ENCODE measurements at regions not wholly inside any gene's neighbourhood (a gene's known extent, or its start where the extent isn't known, plus 50 kb on each side); places are given as distances from the start of the nearest gene placed in this dataset.

DNA sequence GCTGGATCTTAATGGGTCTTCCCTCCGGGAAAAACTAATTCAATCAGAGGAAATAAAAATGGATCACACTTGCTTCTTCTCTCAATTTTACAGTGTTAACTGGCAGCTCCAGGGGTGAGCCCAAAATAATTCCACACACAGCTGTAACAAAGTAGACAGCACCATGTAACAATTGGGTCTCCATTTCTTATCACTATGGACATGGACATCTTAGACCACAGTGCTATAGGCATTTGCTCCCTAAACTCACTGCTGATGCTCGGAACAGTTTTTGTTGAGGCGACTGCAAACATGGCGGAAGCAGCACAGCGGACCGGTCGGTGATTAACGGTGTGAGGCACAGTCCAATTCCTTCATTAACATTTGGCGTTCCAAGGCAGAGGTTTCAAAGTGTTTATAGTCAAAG lies 144.7 kb upstream of the NCK2 start:
- Mint-ChIP-seq H3K4me1 (ENCODE audit: low read depth) (no peaks in the 10 kb centered on the region), H3K4me3 (no peak overlapping the region), H3K27ac (no peak overlapping the region), H3K9me3 (no peaks in the 10 kb centered on the region), H3K27me3 (no peaks in the 10 kb centered on the region), H3K36me3 (ENCODE audit: low read depth) (no peaks in the 10 kb centered on the region)
- intact Hi-C loops (cut with micrococcal nuclease), result no loop called here

DNA sequence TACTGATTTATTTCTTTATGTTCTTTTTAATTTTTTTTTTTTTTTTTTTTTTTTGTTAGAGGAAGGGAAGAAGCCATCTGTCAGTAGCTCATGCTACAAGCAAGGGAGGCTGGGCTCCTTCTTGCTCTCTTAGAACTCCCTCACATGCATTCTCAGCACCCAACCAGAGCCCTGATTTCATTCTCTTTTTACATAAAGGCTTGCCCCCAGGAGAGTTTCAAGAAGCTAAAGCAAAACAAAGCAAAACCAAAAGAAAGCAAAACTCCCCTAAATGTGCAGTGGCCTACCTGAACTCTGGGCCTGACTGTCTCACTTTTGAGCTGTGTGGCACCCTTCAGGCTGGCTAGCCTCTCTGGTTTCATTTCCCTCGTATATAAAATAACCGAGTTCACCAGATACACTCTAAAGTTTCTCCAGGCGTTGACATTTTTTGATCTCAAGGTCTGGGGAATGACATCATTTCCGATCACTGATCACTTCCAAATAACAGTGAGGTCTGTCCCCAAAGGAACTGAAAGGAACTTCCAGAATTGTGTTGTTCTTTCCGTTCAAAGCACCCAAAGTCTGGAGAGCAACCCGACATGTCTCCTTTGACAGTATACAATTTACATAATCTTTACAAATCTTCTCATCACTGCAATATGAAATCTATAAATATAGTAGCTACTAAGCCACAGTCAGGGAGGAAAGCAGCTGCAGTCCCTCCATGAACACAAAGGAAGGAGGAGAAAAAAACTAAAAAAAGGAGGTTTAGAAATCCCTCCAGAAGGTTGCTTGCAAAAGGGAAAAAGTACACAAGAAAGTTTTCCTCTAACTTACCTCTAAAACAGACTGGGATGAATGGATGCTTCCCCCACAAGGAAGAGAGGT lies 145.6 kb upstream of the NCK2 start:
- no peaks in the 10 kb centered on the region for H3K9me3 Mint-ChIP-seq
- no peaks in the 10 kb centered on the region for H3K4me1 Mint-ChIP-seq (ENCODE audit: low read depth)
- H3K27me3 Mint-ChIP-seq, result no peaks in the 10 kb centered on the region
- no peak overlapping the region for H3K27ac Mint-ChIP-seq
- intact Hi-C loops (cut with micrococcal nuclease), result no loop called here
- H3K4me3 Mint-ChIP-seq, result no peak overlapping the region
- no peaks in the 10 kb centered on the region for H3K36me3 Mint-ChIP-seq (ENCODE audit: low read depth)

DNA sequence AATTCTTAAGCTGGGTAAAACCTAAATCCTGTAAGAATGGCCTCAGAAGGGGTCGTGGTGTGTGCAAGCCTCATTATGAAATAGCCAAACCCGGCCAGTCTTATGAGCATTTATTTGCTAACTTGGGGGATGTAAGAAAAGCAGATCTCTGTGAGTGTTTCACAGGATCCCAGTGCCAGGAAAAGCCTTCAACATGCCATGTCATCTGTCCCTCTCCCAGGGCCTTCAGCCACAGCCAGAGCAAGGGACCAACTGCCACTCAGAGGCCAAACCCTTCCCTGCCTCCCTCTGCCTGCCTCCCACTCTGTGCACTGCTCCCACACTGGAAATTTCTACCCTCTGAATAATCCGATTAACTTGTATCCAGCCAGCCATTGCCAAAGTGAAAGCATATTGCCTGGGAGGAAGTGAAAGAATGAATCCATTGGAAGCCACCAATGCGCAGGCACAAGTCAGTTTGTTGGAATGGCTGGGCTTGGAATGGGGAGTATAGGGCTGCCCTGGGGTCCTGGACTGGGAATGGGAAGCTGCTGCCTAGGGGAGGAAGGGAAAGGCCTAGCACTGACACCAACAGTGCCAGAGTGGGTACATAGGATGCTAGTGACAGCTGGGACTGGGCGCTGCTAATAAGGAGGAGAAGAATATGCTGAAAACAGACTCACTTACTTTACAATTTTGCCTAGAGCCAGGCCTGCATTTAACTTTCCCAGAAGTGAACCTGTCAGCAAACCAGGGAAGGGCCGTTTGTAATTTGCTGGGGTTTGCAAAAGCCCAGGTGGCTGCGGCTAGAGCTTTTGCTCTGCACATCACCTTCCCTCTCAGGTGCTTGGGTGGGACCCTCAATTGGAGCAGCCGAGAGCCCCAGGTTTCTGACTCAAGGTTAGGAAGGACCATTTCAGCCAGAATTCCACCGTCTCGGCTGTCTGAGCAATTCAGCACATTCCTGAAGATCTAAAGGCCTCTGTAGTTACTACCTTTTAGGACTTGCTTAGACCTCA lies 146.6 kb upstream of the NCK2 start:
- Mint-ChIP-seq H3K27ac (no peak overlapping the region), H3K36me3 (ENCODE audit: low read depth) (no peaks in the 10 kb centered on the region), H3K4me1 (ENCODE audit: low read depth) (no peaks in the 10 kb centered on the region), H3K27me3 (no peaks in the 10 kb centered on the region), H3K4me3 (no peak overlapping the region), H3K9me3 (no peaks in the 10 kb centered on the region)
- intact Hi-C loops (cut with micrococcal nuclease), result no loop called here

DNA sequence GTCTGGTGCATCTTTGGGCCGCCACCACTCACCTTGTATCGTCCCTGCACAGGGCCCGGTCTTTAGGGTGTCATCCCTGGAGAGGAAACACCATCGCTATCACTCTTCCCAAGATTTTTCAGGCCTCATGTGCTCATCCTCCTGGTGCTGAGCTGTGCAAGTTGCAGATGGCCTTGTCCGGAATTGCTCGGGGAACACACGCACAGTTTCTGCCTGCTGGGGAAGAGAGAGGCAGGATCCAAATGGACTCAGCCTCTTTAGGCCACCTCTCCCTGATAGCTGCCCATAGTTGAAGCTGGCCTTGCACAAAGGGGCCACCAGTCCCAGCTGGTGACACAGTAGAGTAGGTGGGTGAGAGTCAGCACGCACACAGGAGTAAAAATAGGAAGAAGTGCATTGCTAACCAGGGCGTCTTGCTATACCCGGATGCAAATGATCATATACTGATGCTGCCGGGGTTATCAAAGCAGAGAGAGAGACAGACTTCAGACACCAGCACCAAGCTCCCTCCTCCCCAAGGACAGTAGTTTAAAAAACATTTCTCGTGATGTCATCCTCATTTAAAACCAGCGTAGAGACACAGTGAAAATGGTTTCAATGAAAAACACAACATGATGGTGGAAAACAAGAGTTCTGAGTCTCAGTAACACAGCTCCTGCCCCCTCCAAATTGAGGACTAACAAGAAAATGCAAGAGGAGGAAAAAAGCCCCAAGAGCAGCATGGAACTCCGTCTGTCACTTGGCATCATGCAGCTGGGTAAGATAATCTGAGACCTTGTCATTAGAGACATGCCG lies 147.5 kb upstream of the NCK2 start:
- H3K4me1 Mint-ChIP-seq (ENCODE audit: low read depth), result no peaks in the 10 kb centered on the region
- intact Hi-C loops (cut with micrococcal nuclease), result no loop called here
- no peaks in the 10 kb centered on the region for H3K27me3 Mint-ChIP-seq
- H3K36me3 Mint-ChIP-seq (ENCODE audit: low read depth), result no peaks in the 10 kb centered on the region
- no peaks in the 10 kb centered on the region for H3K9me3 Mint-ChIP-seq
- no peak overlapping the region for H3K4me3 Mint-ChIP-seq
- no peak overlapping the region for H3K27ac Mint-ChIP-seq

DNA sequence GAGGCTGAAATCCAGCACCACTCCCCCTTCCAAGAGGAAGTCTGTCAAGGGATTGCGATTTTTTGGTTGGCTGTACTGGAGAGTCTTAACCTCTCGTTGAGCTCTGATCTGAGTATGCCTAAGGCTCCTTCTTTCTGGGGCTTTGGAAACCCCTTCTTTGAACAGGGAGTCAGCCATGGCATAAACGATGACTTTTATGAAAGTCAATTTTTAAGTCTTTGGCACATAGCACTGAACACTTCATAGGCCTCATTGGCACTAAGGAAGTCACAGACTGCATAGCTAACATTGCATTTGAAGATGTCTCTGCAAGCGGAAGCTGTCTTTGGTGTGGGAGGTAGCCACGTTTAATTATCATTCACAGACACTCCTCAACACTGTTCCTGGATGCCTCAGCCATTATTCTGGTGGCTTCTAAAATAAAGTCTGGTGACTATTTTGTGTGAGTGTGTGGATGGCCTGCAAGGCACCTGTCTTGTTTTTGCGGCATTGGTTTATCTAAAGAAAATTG lies 148.2 kb upstream of the NCK2 start:
- intact Hi-C loops (cut with micrococcal nuclease), result no loop called here
- Mint-ChIP-seq H3K27ac (no peak overlapping the region), H3K4me3 (no peak overlapping the region)

DNA sequence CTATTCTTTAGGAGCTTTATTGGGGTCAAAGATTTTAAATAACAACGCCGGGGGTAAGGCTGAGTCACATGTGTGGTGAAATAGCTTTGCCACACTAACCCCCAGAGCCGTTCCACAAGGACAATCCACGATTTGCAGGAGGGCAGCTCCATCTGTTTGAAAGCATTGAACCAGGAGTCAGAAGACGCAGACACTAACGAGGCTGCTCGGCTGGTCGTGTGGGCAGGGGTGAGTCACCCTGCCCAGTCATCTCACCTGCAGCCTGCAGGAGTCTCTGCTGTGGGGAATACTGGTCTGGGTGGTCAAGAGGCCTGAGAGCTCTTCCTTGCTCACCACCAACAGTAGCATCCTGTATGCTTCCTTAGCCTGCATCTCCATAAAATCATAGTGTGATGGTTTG lies 149.2 kb upstream of the NCK2 start:
- H3K4me3 Mint-ChIP-seq, result no peak overlapping the region
- H3K27ac Mint-ChIP-seq, result no peak overlapping the region
- no peaks in the 10 kb centered on the region for H3K27me3 Mint-ChIP-seq
- no peaks in the 10 kb centered on the region for H3K4me1 Mint-ChIP-seq (ENCODE audit: low read depth)
- intact Hi-C loops (cut with micrococcal nuclease), result no loop called here
- no peaks in the 10 kb centered on the region for H3K36me3 Mint-ChIP-seq (ENCODE audit: low read depth)
- H3K9me3 Mint-ChIP-seq, result no peaks in the 10 kb centered on the region

More for the DNA sequence above, 148.2 kb upstream of the NCK2 start:
- Mint-ChIP-seq H3K4me1 (ENCODE audit: low read depth) (no peaks in the 10 kb centered on the region), H3K27me3 (no peaks in the 10 kb centered on the region), H3K36me3 (ENCODE audit: low read depth) (no peaks in the 10 kb centered on the region), H3K9me3 (no peaks in the 10 kb centered on the region)

DNA sequence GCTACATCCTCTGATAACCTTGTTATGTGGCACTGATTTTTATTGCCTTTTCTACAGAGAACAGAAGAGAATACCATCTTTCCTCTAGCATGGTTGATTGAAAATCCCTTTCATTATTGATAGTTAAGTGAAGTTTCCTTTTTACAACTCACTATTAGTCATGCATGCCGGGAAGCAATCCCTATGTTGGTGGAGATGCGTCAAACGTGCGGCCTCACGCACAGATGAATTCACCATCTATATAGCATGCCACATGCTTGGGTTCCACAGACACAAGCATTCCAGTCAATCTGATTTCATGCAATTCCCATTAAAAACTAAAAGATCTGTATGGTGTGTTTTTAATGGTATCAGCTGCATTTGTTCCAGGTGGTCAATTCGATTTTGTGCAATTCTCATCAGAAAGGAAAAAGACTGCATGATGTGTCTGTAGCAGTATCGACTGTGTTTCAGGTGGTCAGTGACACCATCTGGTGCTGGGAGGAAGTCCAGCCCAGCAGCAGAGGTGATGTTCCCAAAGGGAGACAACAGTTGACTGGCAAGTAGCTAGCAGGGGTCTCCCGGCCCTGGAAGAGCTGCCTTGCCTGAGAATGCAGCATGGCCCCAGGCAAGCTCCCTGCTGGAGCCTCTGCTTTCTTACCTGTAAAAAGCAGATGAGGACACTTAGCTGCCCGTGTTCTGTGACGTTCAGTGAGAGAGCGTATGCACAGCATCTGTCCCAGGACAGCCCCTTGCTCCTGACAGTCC lies 151.3 kb upstream of the NCK2 start:
- H3K27me3 Mint-ChIP-seq, result no peaks in the 10 kb centered on the region
- no peak overlapping the region for H3K4me3 Mint-ChIP-seq
- H3K36me3 Mint-ChIP-seq (ENCODE audit: low read depth), result no peaks in the 10 kb centered on the region
- H3K9me3 Mint-ChIP-seq, result peaks cover under 1% of the 10 kb centered on the region
- no peaks in the 10 kb centered on the region for H3K4me1 Mint-ChIP-seq (ENCODE audit: low read depth)
- intact Hi-C loops (cut with micrococcal nuclease), result no loop called here
- H3K27ac Mint-ChIP-seq, result no peak overlapping the region

DNA sequence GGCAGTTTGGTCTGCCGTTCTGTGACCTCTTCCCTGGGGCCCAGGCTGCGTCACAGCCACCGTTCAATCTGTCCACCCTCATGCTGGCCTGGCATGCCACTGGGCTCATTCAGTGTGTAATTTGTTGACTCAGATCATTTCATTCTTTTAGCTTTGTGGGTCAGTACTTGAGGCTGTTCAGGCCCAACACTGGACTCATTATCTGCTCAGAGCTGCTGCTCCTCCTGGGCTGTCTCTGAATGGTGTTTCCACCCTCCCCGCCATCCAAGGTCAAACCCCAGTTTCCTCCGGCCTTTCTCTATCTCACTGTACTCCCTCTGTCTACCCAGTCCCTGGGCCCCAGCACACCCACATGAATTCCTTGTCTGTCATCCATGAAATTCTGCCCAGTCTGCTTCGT lies 152.4 kb upstream of the NCK2 start:
- H3K27ac Mint-ChIP-seq, result no peak overlapping the region
- H3K36me3 Mint-ChIP-seq (ENCODE audit: low read depth), result no peaks in the 10 kb centered on the region
- no peak overlapping the region for H3K4me3 Mint-ChIP-seq
- H3K4me1 Mint-ChIP-seq (ENCODE audit: low read depth), result no peaks in the 10 kb centered on the region
- intact Hi-C loops (cut with micrococcal nuclease), result no loop called here
- no peaks in the 10 kb centered on the region for H3K27me3 Mint-ChIP-seq
- peaks cover 11% of the 10 kb centered on the region for H3K9me3 Mint-ChIP-seq

DNA sequence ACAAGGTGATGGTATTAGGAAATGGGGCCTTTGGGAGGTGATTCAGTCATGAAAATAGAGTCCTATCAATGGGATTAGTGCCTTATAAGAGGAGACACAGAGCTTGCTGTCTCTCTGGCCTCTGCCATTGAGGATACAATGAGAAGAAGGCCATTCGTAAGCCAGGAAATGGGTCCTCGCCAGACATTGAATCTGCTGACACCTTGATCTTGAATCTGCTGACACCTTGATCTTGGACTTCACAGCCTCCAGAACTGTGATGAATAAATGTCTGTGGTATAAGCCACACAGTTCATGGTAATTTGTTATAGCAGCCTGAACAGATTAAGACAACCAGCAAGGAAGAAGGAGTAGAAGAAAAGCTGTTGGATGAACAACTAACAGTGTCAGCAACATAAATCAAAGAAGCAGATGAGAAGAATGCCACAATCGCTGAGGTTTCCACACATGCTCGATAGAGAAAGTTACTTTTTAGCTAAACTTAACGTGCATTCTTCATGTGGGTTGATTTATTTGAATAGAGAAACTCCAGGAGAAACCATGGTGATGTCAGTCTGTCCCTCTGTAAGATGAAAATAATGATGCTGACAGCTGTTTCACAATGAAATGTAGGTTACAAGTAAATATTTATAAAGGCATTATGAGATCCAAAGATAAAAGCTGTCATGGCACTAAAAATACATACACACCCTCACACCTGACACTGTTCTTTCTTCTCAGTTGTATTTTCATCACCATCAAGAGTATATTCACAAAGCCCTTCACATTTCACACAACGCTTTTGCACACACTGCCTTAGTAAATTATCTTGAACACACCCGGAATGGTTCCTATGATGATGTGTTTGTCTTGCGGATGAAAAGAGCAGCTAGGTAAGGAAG lies 153.7 kb upstream of the NCK2 start:
- Mint-ChIP-seq H3K36me3 (ENCODE audit: low read depth) (no peaks in the 10 kb centered on the region), H3K4me1 (ENCODE audit: low read depth) (no peaks in the 10 kb centered on the region), H3K4me3 (no peak overlapping the region), H3K9me3 (peaks cover 11% of the 10 kb centered on the region), H3K27me3 (no peaks in the 10 kb centered on the region), H3K27ac (no peak overlapping the region)
- intact Hi-C loops (cut with micrococcal nuclease), result no loop called here

DNA sequence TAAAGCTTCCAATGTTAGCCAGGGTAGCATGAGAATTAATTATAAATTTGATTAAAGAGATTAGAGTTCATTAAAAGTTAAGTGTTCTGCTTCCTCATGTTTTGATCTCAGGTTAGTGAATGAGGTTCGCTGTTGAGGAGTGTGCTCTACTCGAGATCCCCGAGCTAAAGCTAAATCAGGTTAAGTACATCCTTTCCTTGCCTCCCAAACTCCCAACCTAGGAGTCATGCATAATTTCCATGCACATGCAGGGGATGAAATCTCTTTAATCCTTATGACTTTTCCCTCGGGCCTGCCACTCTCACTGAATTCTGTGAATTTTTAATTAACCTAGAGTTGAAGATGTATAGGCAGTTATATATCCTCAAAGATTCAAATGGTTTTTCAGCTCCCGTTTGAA lies 156.1 kb upstream of the NCK2 start:
- Mint-ChIP-seq H3K36me3 (ENCODE audit: low read depth) (no peaks in the 10 kb centered on the region), H3K9me3 (peaks cover 11% of the 10 kb centered on the region), H3K27ac (no peak overlapping the region), H3K4me1 (ENCODE audit: low read depth) (no peaks in the 10 kb centered on the region), H3K4me3 (no peak overlapping the region), H3K27me3 (no peaks in the 10 kb centered on the region)
- intact Hi-C loops (cut with micrococcal nuclease), result no loop called here

DNA sequence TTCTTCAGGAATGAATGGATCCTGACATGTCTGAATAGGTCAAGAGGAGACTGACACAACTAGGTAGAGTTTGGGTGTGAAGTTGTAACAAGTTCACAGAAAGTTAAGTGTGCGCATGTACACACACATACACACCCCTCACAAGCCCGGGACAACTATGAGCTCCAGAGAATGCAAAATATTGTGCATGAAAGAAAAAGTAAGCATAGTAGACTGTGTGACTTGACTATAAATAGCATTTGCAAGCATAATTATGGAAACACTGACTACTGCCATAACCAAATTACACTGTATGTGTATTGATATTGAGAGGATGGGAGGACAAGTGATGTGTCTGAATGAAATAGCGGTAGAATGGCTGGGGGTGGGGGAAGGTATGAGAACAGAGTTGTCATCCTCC lies 157.1 kb upstream of the NCK2 start:
- intact Hi-C loops (cut with micrococcal nuclease), result no loop called here
- Mint-ChIP-seq H3K9me3 (peaks cover 11% of the 10 kb centered on the region), H3K4me3 (no peak overlapping the region), H3K27me3 (no peaks in the 10 kb centered on the region), H3K27ac (no peak overlapping the region), H3K36me3 (ENCODE audit: low read depth) (no peaks in the 10 kb centered on the region), H3K4me1 (ENCODE audit: low read depth) (no peaks in the 10 kb centered on the region)

DNA sequence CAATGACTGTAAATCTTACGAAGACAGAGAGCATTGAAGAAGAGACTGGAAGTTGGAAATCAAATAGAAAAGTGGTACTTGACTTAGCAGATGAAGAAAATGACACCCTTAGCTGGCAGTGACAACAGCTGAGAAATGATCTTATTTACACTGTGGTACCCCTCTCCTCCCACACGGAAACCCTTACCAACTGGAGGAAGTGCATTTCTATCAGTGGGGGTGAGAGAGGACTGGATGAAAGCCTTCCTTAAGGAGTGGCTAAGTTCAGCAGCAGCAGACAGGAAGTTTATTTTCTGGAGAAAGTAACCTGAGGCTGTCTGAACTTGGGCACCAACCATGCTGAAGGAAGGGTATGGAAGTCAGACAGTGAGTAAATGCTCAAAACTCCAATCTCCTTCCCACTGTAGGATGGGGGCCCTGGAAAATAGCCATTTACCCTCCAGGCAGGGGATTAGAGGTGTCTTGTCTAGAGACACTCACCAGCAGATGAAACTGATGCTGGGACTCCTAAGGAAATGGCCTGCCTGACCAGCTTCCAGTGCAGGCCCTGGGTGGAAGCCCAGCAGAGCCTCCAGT lies 160.2 kb upstream of the NCK2 start:
- Mint-ChIP-seq H3K4me1 (ENCODE audit: low read depth) (no peaks in the 10 kb centered on the region), H3K36me3 (ENCODE audit: low read depth) (no peaks in the 10 kb centered on the region), H3K4me3 (no peak overlapping the region), H3K27ac (no peak overlapping the region), H3K27me3 (no peaks in the 10 kb centered on the region), H3K9me3 (peaks cover 11% of the 10 kb centered on the region)
- intact Hi-C loops (cut with micrococcal nuclease), result no loop called here

Measured in dendritic cell treated with granulocyte-macrophage colony-stimulating factor and Interleukin-4, amounts not matched to agents 40 ng/mL and 50 ng/mL, for 4 days (primary cell).